Spinal cord (tissue), 9 donors: ENCODE measurements at regions not wholly inside any gene's neighbourhood (a gene's known extent, or its start where the extent isn't known, plus 50 kb on each side); places are given as distances from the start of the nearest gene placed in this dataset.

Experiments
- DNase-seq, 6 donors: peaks; one replicate each; pipeline versions ENCODE4 v3.0.0 to v3.0.0-alpha.2; 2013 to 2015; ENCODE audit warnings: low spot score in 6 of 6, low read depth in 4 of 6
- H3K27ac ChIP-seq: one replicate; pipeline ENCODE4 v1.5.1; 2013; ENCODE audit warnings: low read depth, low read length, control low read depth
- H3K27me3 ChIP-seq: one replicate; pipeline ENCODE4 v1.6.1; 2013; ENCODE audit warnings: low read length; ENCODE audit not compliant: control insufficient read depth, insufficient read depth
- H3K36me3 ChIP-seq: one replicate; pipeline ENCODE4 v1.6.1; 2013; ENCODE audit warnings: low read length; ENCODE audit not compliant: control insufficient read depth, insufficient read depth
- H3K4me1 ChIP-seq: one replicate; pipeline ENCODE4 v1.6.1; 2013; ENCODE audit warnings: low read length; ENCODE audit not compliant: control insufficient read depth, insufficient read depth
- H3K4me3 ChIP-seq: one replicate; pipeline ENCODE4 v1.5.1; 2013; ENCODE audit warnings: low read depth, low read length, control low read depth
- H3K9me3 ChIP-seq: one replicate; pipeline ENCODE4 v1.6.1; 2013; ENCODE audit warnings: low read length; ENCODE audit not compliant: control insufficient read depth, insufficient read depth
- WGBS: methylation state at CpG from one replicate; pipeline ENCODE4 v1.1.5; 2013; ENCODE audit warnings: missing lambda C conversion rate; ENCODE audit not compliant: insufficient coverage; 5-methylcytosine and 5-hydroxymethylcytosine counted together
- donor health status: healthy.

GRCh38 chr5:6182271-6182815, 196.0 kb downstream of the MED10 start:
- H3K36me3 ChIP-seq: peaks cover 2% of the 10 kb centered on the region
- H3K27ac ChIP-seq: no peak overlapping the region
- no peak overlapping the region for H3K4me3 ChIP-seq
- 87% methylated on average over 22 of the region's 23 CpGs for WGBS
- DNase-seq: no peak
- H3K9me3 ChIP-seq: no peaks in the 10 kb centered on the region
- H3K27me3 ChIP-seq: no peaks in the 10 kb centered on the region
- no peaks in the 10 kb centered on the region for H3K4me1 ChIP-seq

DNA sequence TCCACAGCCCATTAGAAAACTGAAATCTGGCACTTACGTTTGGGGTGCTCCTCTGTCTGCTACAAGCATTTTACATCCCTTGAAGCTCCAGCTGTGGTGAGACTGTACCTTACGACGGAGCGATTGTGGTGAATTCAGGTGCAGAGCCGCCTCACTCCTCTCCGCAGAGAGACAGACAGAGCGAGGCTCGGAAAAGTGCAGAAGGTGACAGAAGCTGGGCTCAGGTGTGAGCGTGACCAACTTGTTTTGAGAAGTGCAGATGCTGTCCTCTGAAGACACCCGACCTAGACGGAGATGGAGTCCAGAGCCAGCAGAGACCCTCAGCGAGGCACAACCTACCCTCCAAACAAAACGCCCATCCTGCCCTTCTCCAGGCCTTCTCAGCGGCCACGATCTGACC, 196.5 kb downstream of the MED10 start:
- Histone ChIP-seq H3K27me3 (no peaks in the 10 kb centered on the region), H3K27ac (no peak overlapping the region), H3K4me1 (no peaks in the 10 kb centered on the region), H3K36me3 (peaks cover 2% of the 10 kb centered on the region), H3K4me3 (no peak overlapping the region), H3K9me3 (no peaks in the 10 kb centered on the region)
- no peak for DNase-seq
- WGBS: 93% methylated on average over 11 of the region's 15 CpGs

- Histone ChIP-seq H3K36me3 (peaks cover 2% of the 10 kb centered on the region), H3K27ac (no peak overlapping the region), H3K9me3 (no peaks in the 10 kb centered on the region), H3K4me1 (peaks cover 2% of the 10 kb centered on the region), H3K27me3 (no peaks in the 10 kb centered on the region), H3K4me3 (no peak overlapping the region)
- no peak for DNase-seq
- 52% methylated on average over 5 of the region's 5 CpGs for WGBS
These were observed 197.1 kb downstream of the MED10 start for GRCh38 chr5:6181147-6181729.

DNA sequence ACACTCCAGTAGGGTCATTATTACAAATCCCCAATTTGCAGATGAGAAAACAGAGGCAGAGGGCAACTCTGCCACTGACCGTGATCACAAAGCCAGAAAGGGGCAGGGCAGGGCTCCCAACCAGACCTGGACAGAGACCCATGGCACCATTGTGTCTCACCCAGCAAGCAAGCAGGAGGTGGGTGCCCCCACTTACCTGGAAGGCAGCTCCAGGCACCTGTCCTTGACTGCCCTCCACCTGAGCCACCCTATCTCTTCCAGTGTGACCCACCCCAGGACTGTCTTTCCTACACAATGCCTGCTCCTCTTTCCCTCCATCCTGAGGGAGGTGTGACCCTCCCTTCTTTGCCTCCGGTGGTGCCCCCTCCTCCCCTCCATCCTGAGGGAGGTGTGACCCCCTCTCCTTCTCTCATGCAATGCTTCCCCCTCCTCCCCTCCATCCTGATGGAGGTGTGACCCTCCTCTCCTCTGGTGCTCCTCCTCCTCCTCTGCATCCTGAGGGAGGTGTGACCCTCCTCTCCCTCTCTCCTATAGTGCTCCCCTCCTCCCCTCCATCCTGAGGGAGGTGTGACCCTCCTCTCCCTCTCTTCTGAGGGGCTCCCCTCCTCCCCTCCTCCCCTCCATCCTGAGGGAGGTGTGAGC, 198.0 kb downstream of the MED10 start:
- Histone ChIP-seq H3K27me3 (no peaks in the 10 kb centered on the region), H3K27ac (no peak overlapping the region), H3K4me1 (peaks cover 4% of the 10 kb centered on the region), H3K4me3 (no peak overlapping the region), H3K9me3 (no peaks in the 10 kb centered on the region), H3K36me3 (peaks cover 2% of the 10 kb centered on the region)
- DNase-seq: no peak
- WGBS: 95% methylated on average over 2 of the region's 2 CpGs

GRCh38 chr5:6178846-6179532, 199.4 kb downstream of the MED10 start:
- Histone ChIP-seq H3K27me3 (no peaks in the 10 kb centered on the region), H3K36me3 (peaks cover 2% of the 10 kb centered on the region), H3K9me3 (no peaks in the 10 kb centered on the region), H3K27ac (no peak overlapping the region), H3K4me3 (no peak overlapping the region), H3K4me1 (peaks cover 4% of the 10 kb centered on the region)
- 44% methylated on average over 2 of the region's 2 CpGs for WGBS
- peak in 2 of 6 donors; percentile 23 to 68 for DNase-seq

- WGBS: 95% methylated on average over 3 of the region's 5 CpGs
- no peak overlapping the region for H3K4me3 ChIP-seq
- H3K9me3 ChIP-seq: no peaks in the 10 kb centered on the region
- peaks cover 2% of the 10 kb centered on the region for H3K36me3 ChIP-seq
- no peaks in the 10 kb centered on the region for H3K27me3 ChIP-seq
- DNase-seq: no peak
- no peak overlapping the region for H3K27ac ChIP-seq
- H3K4me1 ChIP-seq: peaks cover 4% of the 10 kb centered on the region
These were observed 200.4 kb downstream of the MED10 start for GRCh38 chr5:6177926-6178325.

- H3K27me3 ChIP-seq: no peaks in the 10 kb centered on the region
- 66% methylated on average over 5 of the region's 5 CpGs for WGBS
- no peaks in the 10 kb centered on the region for H3K9me3 ChIP-seq
- peaks cover 4% of the 10 kb centered on the region for H3K4me1 ChIP-seq
- DNase-seq: peak in 1 of 6 donors; percentile 47
- no peaks in the 10 kb centered on the region for H3K36me3 ChIP-seq
- no peak overlapping the region for H3K27ac ChIP-seq
- H3K4me3 ChIP-seq: no peak overlapping the region
These were observed 202.1 kb downstream of the MED10 start for GRCh38 chr5:6176102-6176693.

DNA sequence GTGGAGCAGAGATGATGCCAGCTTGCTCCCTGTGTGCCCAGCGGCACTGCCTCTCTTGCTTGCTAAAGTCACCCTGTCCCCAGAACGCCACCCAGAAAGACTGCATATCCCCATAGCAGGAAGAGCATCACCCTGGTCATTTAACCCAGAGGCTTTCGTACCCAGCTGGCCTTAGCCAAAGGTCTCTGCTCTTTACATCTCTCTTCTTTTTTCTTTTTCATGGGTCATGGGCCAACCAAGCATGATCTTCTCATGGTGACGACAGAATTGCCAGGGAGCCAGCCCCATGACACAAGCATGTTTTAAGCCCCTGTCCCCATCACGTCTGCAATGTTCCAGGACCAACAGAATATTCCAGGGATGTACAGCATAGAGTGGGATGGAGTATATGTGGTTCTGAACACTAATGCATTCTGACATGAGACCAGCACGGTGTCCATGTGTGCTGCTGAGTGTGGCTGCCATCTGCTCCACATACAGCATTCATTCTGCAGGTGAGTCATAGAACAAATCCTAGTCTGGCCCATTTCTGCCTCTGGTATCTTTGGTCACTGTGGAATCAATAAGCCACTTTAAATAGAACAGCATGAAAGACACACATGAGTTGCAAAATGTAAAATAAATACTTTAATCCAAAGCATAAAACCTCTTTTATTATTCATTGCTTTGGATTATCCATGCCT, 203.0 kb downstream of the MED10 start:
- no peak for DNase-seq
- 87% methylated on average over 5 of the region's 6 CpGs for WGBS

DNA sequence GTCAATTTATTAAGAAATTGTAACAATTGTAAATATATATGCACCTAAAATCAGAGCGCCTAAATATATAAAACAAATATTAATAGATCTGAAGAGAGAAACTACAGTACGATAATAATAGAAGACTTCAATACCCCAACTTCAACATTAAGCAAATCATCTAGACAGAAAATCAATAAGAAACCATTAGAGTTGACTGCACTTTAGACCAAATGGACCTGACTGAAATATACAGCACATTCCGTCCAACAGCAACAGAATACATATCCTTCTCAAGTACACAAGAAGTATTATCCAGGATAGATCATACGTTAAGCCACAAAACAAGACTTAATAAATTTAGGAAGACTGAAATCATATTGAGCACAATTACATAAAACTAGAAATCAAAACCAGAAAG, 208.7 kb downstream of the MED10 start:
- Histone ChIP-seq H3K27ac (no peak overlapping the region), H3K36me3 (no peaks in the 10 kb centered on the region), H3K27me3 (no peaks in the 10 kb centered on the region), H3K4me3 (no peak overlapping the region), H3K4me1 (no peaks in the 10 kb centered on the region), H3K9me3 (no peaks in the 10 kb centered on the region)
- DNase-seq: no peak
- 80% methylated on average over 1 of the region's 4 CpGs for WGBS

More for the DNA sequence above, 203.0 kb downstream of the MED10 start:
- H3K36me3 ChIP-seq: no peaks in the 10 kb centered on the region
- no peak overlapping the region for H3K4me3 ChIP-seq
- no peaks in the 10 kb centered on the region for H3K9me3 ChIP-seq
- peaks cover 4% of the 10 kb centered on the region for H3K4me1 ChIP-seq
- no peak overlapping the region for H3K27ac ChIP-seq
- H3K27me3 ChIP-seq: no peaks in the 10 kb centered on the region
